BLaER1 treated with 17β-estradiol and CSF1 and Interleukin-3, amounts not matched to agents 10 nM and 100 nM (cell line): ENCODE measurements at regions not wholly inside any gene's neighbourhood (a gene's known extent, or its start where the extent isn't known, plus 50 kb on each side); places are given as distances from the start of the nearest gene placed in this dataset.
"Not testable (repeated sequence)": the region's sequence is repeated elsewhere in the genome, so short reads cannot be mapped to it uniquely, and the experiment has no call there.

Experiments
- H3K27ac ChIP-seq, 11 experiments: shearing (Covaris generic); formaldehyde crosslinking; 2 replicates each; pipeline ENCODE4 v1.8.1; 2022
- H3K27me3 ChIP-seq, 11 experiments: shearing (Covaris generic); formaldehyde crosslinking; 2 replicates each; pipeline ENCODE4 v1.8.1; 2022
- H3K36me3 ChIP-seq, 11 experiments: shearing (Covaris generic); formaldehyde crosslinking; 2 replicates each; pipeline ENCODE4 v1.8.1; 2022
- H3K4me1 ChIP-seq, 10 experiments: shearing (Covaris generic); formaldehyde crosslinking; 2 replicates each; pipeline ENCODE4 v1.8.1; 2022
- H3K4me2 ChIP-seq, 11 experiments: shearing (Covaris generic); formaldehyde crosslinking; 2 replicates each; pipeline ENCODE4 v1.8.1; 2022
- H3K4me3 ChIP-seq, 10 experiments: shearing (Covaris generic); formaldehyde crosslinking; 2 replicates each; pipeline ENCODE4 v1.8.1; 2022
- H3K9ac ChIP-seq, 11 experiments: shearing (Covaris generic); formaldehyde crosslinking; 2 replicates each; pipeline ENCODE4 v1.8.1; 2022
- H3K9me3 ChIP-seq, 11 experiments: shearing (Covaris generic); formaldehyde crosslinking; replicated peaks in 1 of 11; 2 replicates each; pipeline ENCODE4 v1.8.1; 2022
- H4K20me1 ChIP-seq, 11 experiments: shearing (Covaris generic); formaldehyde crosslinking; 2 replicates each; pipeline ENCODE4 v1.8.1; 2022
- Cebpa-rat ChIP-seq, 11 experiments: shearing (Covaris generic); IDR thresholded peaks; 2 replicates each; pipeline ENCODE4 v1.8.1; 2022

GRCh38 chr22:25465949-25466348 is 98.5 kb upstream of the GRK3 start:
- no peak overlapping the region for H3K4me2 ChIP-seq
- no peak overlapping the region for H3K9ac ChIP-seq
- peaks cover 0 to 15% (median 13%) of the 10 kb centered on the region in 11 experiments; a peak in 18 of 22 replicates for H4K20me1 ChIP-seq
- peaks cover 0 to 6% (median 0%) of the 10 kb centered on the region in 10 experiments; a peak in 5 of 20 replicates for H3K4me1 ChIP-seq
- H3K27ac ChIP-seq = no peak overlapping the region
- H3K36me3 ChIP-seq = peaks cover 7 to 26% (median 16%) of the 10 kb centered on the region in 11 experiments
- no peak overlapping the region for H3K4me3 ChIP-seq
- TF ChIP-seq Cebpa-rat (IDR thresholded peaks at IDR 0.05) = no peak
- H3K9me3 ChIP-seq = no peaks in the 10 kb centered on the region
- no peaks in the 10 kb centered on the region for H3K27me3 ChIP-seq

- no peaks in the 10 kb centered on the region; a peak in 1 of 22 replicates for H4K20me1 ChIP-seq
- H3K9ac ChIP-seq = no peak overlapping the region
- no peak overlapping the region for H3K4me3 ChIP-seq
- no peak for TF ChIP-seq Cebpa-rat (IDR thresholded peaks at IDR 0.05)
- H3K27ac ChIP-seq = no peak overlapping the region
- H3K27me3 ChIP-seq = no peaks in the 10 kb centered on the region
- H3K36me3 ChIP-seq = peaks cover 0 to 7% (median 0%) of the 10 kb centered on the region in 11 experiments; a peak in 5 of 22 replicates
- peaks cover 3 to 7% (median 6%) of the 10 kb centered on the region in 11 experiments; a peak in 19 of 22 replicates for H3K9me3 ChIP-seq
- peaks cover 12 to 42% (median 32%) of the 10 kb centered on the region in 10 experiments for H3K4me1 ChIP-seq
- H3K4me2 ChIP-seq = no peak overlapping the region
Observed at GRCh38 chr22:25472382-25472781, 92.1 kb upstream of the GRK3 start.

- H4K20me1 ChIP-seq = no peaks in the 10 kb centered on the region; a peak in 1 of 22 replicates
- H3K36me3 ChIP-seq = peaks cover 0 to 19% (median 7%) of the 10 kb centered on the region in 11 experiments; a peak in 10 of 22 replicates
- peaks cover 10 to 19% (median 13%) of the 10 kb centered on the region in 11 experiments; a peak in 21 of 22 replicates for H3K9me3 ChIP-seq
- peak overlapping the region in 4 of 11 experiments; percentile 13 to 50 (median 26); a peak in 7 of 22 replicates for H3K9ac ChIP-seq
- peak overlapping the region in 1 of 10 experiments; percentile 14; a peak in 2 of 20 replicates for H3K4me3 ChIP-seq
- peak overlapping the region in 3 of 11 experiments; percentile 3 to 38 (median 30); a peak in 4 of 22 replicates for H3K27ac ChIP-seq
- no peaks in the 10 kb centered on the region for H3K27me3 ChIP-seq
- peaks cover 12 to 56% (median 43%) of the 10 kb centered on the region in 10 experiments for H3K4me1 ChIP-seq
- no peak for TF ChIP-seq Cebpa-rat (IDR thresholded peaks at IDR 0.05)
- peak overlapping the region; percentile 25 to 81 (median 76) for H3K4me2 ChIP-seq
Observed at GRCh38 chr22:25475257-25476022, 89.0 kb upstream of the GRK3 start.

GRCh38 chr22:25477358-25477757 is 87.1 kb upstream of the GRK3 start:
- no peak overlapping the region for H3K9ac ChIP-seq
- peaks cover 6 to 32% (median 13%) of the 10 kb centered on the region in 11 experiments; a peak in 11 of 22 replicates for H3K36me3 ChIP-seq
- peak overlapping the region in 3 of 11 experiments; percentile 45 to 77 (median 47); a peak in 4 of 22 replicates for H3K4me2 ChIP-seq
- TF ChIP-seq Cebpa-rat (IDR thresholded peaks at IDR 0.05) = no peak
- H4K20me1 ChIP-seq = no peaks in the 10 kb centered on the region; a peak in 1 of 22 replicates
- H3K27me3 ChIP-seq = no peaks in the 10 kb centered on the region
- peaks cover 13 to 27% (median 22%) of the 10 kb centered on the region in 11 experiments; a peak in 21 of 22 replicates for H3K9me3 ChIP-seq
- peaks cover 12 to 57% (median 43%) of the 10 kb centered on the region in 10 experiments for H3K4me1 ChIP-seq
- H3K4me3 ChIP-seq = no peak overlapping the region
- no peak overlapping the region for H3K27ac ChIP-seq

GRCh38 chr22:25478111-25478510 is 86.4 kb upstream of the GRK3 start:
- H3K36me3 ChIP-seq = peaks cover 6 to 39% (median 13%) of the 10 kb centered on the region in 11 experiments; a peak in 11 of 22 replicates
- H3K9ac ChIP-seq = no peak overlapping the region
- peaks cover 12 to 64% (median 46%) of the 10 kb centered on the region in 10 experiments for H3K4me1 ChIP-seq
- no peaks in the 10 kb centered on the region; a peak in 1 of 22 replicates for H4K20me1 ChIP-seq
- no peaks in the 10 kb centered on the region for H3K27me3 ChIP-seq
- no peak for TF ChIP-seq Cebpa-rat (IDR thresholded peaks at IDR 0.05)
- peak overlapping the region in 6 of 11 experiments; percentile 17 to 58 (median 46); a peak in 8 of 22 replicates for H3K4me2 ChIP-seq
- H3K9me3 ChIP-seq = peaks cover 13 to 27% (median 22%) of the 10 kb centered on the region in 11 experiments; a peak in 21 of 22 replicates
- no peak overlapping the region; a peak in 1 of 22 replicates for H3K27ac ChIP-seq
- H3K4me3 ChIP-seq = no peak overlapping the region

GRCh38 chr22:25478528-25478927 is 85.9 kb upstream of the GRK3 start:
- Histone ChIP-seq H3K27ac (no peak overlapping the region; a peak in 1 of 22 replicates), H3K27me3 (no peaks in the 10 kb centered on the region), H3K4me2 (peak overlapping the region in 6 of 11 experiments; percentile 17 to 58 (median 46); a peak in 11 of 22 replicates)

GRCh38 chr22:25480868-25481267 is 83.6 kb upstream of the GRK3 start:
- H3K9ac ChIP-seq, H3K27me3 ChIP-seq: not testable (repeated sequence)

More at GRCh38 chr22:25478528-25478927, 85.9 kb upstream of the GRK3 start:
- H3K4me1 ChIP-seq = peaks cover 12 to 69% (median 50%) of the 10 kb centered on the region in 10 experiments
- no peak overlapping the region for H3K4me3 ChIP-seq
- peaks cover 6 to 39% (median 14%) of the 10 kb centered on the region in 11 experiments; a peak in 12 of 22 replicates for H3K36me3 ChIP-seq
- TF ChIP-seq Cebpa-rat (IDR thresholded peaks at IDR 0.05) = no peak
- peak overlapping the region in 1 of 11 experiments; percentile 2; a peak in 1 of 22 replicates for H3K9ac ChIP-seq
- peaks cover 13 to 27% (median 22%) of the 10 kb centered on the region in 11 experiments; a peak in 21 of 22 replicates for H3K9me3 ChIP-seq
- no peaks in the 10 kb centered on the region; a peak in 1 of 22 replicates for H4K20me1 ChIP-seq

GRCh38 chr22:25482091-25482760 is 82.2 kb upstream of the GRK3 start:
- Histone ChIP-seq H3K4me2 (peak overlapping the region in 1 of 11 experiments; percentile 36; a peak in 1 of 22 replicates), H3K27ac (no peak overlapping the region), H3K36me3 (peaks cover 8 to 35% (median 23%) of the 10 kb centered on the region in 11 experiments; a peak in 15 of 22 replicates), H3K4me3 (no peak overlapping the region), H3K27me3 (no peaks in the 10 kb centered on the region), H3K9ac (no peak overlapping the region), H3K9me3 (peaks cover 10 to 22% (median 18%) of the 10 kb centered on the region in 11 experiments; a peak in 21 of 22 replicates), H3K4me1 (peaks cover 0 to 38% (median 18%) of the 10 kb centered on the region in 10 experiments; a peak in 11 of 20 replicates), H4K20me1 (no peaks in the 10 kb centered on the region)
- TF ChIP-seq Cebpa-rat (IDR thresholded peaks at IDR 0.05) = no peak

More at GRCh38 chr22:25480868-25481267, 83.6 kb upstream of the GRK3 start:
- H3K4me1 ChIP-seq = peaks cover 3 to 52% (median 30%) of the 10 kb centered on the region in 10 experiments; a peak in 19 of 20 replicates
- H3K9me3 ChIP-seq = peaks cover 13 to 27% (median 22%) of the 10 kb centered on the region in 11 experiments; a peak in 21 of 22 replicates
- H4K20me1 ChIP-seq, H3K4me3 ChIP-seq, H3K4me2 ChIP-seq, H3K27ac ChIP-seq: not testable (repeated sequence)
- H3K36me3 ChIP-seq = peaks cover 8 to 39% (median 24%) of the 10 kb centered on the region in 11 experiments; a peak in 15 of 22 replicates
